Mucosa of descending colon (tissue), 3 donors: ENCODE measurements at regions not wholly inside any gene's neighbourhood (a gene's known extent, or its start where the extent isn't known, plus 50 kb on each side); places are given as distances from the start of the nearest gene placed in this dataset.

Source experiments
- ATAC-seq: fragments of 200-7000 bp; cut with Tn5 transposase; one replicate; pipeline ENCODE4 v1.9.1; 2020; ENCODE audit warnings: mild to moderate bottlenecking, moderate library complexity
- DNase-seq, 3 donors: peaks; one replicate each; pipeline ENCODE4 v3.0.0-alpha.2; 2020
- H3K36me3 ChIP-seq: fragments of 200-600 bp; one replicate; pipeline ENCODE4 v1.8.0; 2021; ENCODE audit warnings: low read depth, mild to moderate bottlenecking
- H3K4me1 ChIP-seq: fragments of 200-600 bp; one replicate; pipeline ENCODE4 v1.8.0; 2021; ENCODE audit warnings: low read depth, mild to moderate bottlenecking
- H3K4me3 ChIP-seq: fragments of 200-600 bp; one replicate; pipeline ENCODE4 v1.8.0; 2021; ENCODE audit warnings: mild to moderate bottlenecking
- H3K9me3 ChIP-seq: fragments of 200-600 bp; one replicate; pipeline ENCODE4 v1.8.0; 2021; ENCODE audit warnings: mild to moderate bottlenecking
- intact Hi-C, 2 donors: fragments of 100-400 bp; cut with DNase I in 1 of 2; cut with micrococcal nuclease in 1 of 2; formaldehyde crosslinking; loops; one replicate each; pipeline versions ENCODE4 v1.11.0 to v1.11.1; 2022; cut with DNase I, micrococcal nuclease
- TF ChIP-seq, protein P1 (sequence below): fragments of 200-600 bp; IDR thresholded peaks from one replicate; pipeline ENCODE4 v1.8.0; 2022; ENCODE audit warnings: antibody characterized with exemption, mild to moderate bottlenecking
- donor health status: DM: no; HTN: no; CAD: no; lungs with moderate emphysema.
- donor health status: DM: no; HTN: no; CAD: no.
- donor health status: DM: no; HTN: yes; CAD: no.

DNA sequence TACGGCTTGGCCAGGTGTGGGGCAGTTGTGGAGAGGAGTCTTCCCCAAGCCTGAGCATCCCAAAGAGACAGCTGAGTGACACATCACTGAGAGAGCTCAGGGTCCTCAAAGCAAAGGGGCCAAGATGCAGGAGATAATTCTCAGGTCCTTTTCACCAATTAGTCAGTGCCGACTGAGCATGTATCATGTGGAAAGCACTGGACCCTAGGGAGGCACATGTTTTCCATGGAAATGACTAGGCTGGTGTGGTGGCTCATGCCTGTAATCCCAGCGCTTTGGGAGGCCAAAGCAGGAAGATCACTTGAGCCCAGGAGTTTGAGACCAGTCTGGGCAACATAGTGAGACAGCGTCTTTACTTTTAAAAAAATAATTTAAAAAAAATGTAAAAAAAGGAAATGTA, 67.3 kb upstream of the PRPS1 start:
- Histone ChIP-seq H3K4me3 (no peak overlapping the region), H3K4me1 (no peaks in the 10 kb centered on the region), H3K9me3 (no peaks in the 10 kb centered on the region), H3K36me3 (no peaks in the 10 kb centered on the region)
- intact Hi-C loops = no loop called here
- no peak for ATAC-seq
- TF ChIP-seq, protein P1, sequence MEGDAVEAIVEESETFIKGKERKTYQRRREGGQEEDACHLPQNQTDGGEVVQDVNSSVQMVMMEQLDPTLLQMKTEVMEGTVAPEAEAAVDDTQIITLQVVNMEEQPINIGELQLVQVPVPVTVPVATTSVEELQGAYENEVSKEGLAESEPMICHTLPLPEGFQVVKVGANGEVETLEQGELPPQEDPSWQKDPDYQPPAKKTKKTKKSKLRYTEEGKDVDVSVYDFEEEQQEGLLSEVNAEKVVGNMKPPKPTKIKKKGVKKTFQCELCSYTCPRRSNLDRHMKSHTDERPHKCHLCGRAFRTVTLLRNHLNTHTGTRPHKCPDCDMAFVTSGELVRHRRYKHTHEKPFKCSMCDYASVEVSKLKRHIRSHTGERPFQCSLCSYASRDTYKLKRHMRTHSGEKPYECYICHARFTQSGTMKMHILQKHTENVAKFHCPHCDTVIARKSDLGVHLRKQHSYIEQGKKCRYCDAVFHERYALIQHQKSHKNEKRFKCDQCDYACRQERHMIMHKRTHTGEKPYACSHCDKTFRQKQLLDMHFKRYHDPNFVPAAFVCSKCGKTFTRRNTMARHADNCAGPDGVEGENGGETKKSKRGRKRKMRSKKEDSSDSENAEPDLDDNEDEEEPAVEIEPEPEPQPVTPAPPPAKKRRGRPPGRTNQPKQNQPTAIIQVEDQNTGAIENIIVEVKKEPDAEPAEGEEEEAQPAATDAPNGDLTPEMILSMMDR = no peak
- DNase-seq = no peak

DNA sequence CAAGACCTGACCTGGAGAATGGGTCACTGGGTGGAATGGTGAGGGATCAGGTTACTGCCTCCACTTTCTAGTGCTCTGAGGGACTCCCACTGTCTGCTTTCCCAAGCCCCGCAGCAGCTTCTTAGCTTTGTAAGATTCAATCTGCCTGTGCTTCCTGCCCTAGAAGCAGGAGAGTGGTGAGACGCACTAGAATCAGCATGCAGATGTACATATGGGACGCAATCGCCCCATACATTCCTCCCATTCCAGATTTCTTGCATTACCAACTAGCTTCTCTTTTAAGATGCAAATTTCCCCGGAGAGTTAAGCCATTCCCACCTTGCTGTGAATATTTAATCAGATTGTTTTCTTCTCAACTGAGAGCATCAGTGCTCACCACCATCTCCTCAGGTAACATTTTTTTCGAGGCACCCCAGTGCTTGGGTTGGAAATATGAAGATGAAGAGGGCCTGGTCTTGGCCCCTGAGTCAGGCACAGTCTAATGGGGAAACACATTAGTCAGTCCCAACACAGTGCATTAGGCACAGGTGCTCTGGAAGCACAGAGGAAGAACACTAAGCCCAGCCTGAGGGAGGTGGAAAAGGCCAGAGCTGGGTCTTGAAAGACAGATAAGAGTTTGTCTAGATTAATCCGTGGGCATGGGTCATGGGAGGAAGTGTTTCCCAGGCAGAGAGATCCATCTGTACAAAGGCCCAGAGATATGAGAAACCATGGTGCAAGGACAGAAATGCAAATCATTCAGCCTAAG, 66.7 kb upstream of the PRPS1 start:
- ATAC-seq = no peak
- no peaks in the 10 kb centered on the region for H3K36me3 ChIP-seq
- intact Hi-C loops = no loop called here
- no peak for DNase-seq
- TF ChIP-seq, protein P1 = no peak
- H3K4me3 ChIP-seq = no peak overlapping the region
- H3K4me1 ChIP-seq = no peaks in the 10 kb centered on the region
- H3K9me3 ChIP-seq = no peaks in the 10 kb centered on the region

DNA sequence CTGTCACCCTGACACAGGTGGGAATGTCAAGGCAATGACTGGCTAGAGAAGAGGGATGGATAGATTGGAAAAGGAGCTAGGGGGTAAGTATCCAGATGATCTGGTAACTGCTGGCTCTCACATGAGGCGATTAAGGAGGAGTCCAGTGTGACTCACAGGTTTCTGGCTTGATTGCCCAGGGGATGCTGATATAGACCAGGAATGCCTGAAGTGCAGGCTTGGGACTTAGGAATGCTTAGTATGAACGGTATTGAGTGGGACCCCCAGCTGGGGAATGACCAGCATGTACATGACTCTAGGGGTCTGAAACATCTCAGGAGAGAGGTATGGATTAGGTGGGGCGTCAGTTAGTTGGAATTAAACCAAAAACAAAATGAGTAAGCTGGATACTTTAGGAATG, 65.8 kb upstream of the PRPS1 start:
- TF ChIP-seq, protein P1 = no peak
- no peak for DNase-seq
- ATAC-seq = no peak
- H3K36me3 ChIP-seq = no peaks in the 10 kb centered on the region
- no peak overlapping the region for H3K4me3 ChIP-seq
- intact Hi-C loops = no loop called here
- no peaks in the 10 kb centered on the region for H3K9me3 ChIP-seq
- H3K4me1 ChIP-seq = no peaks in the 10 kb centered on the region

DNA sequence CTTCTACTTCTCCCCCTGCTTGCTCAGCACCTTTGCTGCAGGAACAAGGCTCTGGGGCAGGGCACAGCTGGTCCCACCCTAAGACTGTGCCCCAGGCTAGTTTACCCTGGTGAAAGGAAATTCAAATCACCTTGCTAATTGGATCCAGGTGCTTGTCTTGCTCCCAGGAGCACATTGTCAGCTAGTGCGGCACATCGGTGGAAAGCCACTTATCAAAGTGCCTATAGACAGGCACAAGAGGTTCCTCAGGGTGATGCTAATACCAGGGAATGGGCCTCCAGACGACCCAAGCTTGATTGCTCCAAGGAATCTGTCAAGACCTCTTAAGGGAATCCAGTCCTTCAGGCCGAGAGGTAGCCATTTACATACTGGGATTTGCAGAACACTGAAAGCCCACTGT, 64.5 kb upstream of the PRPS1 start:
- DNase-seq = no peak
- Histone ChIP-seq H3K9me3 (no peaks in the 10 kb centered on the region), H3K4me3 (no peak overlapping the region), H3K4me1 (no peaks in the 10 kb centered on the region), H3K36me3 (no peaks in the 10 kb centered on the region)
- TF ChIP-seq, protein P1 = no peak
- no peak for ATAC-seq
- intact Hi-C loops = no loop called here

DNA sequence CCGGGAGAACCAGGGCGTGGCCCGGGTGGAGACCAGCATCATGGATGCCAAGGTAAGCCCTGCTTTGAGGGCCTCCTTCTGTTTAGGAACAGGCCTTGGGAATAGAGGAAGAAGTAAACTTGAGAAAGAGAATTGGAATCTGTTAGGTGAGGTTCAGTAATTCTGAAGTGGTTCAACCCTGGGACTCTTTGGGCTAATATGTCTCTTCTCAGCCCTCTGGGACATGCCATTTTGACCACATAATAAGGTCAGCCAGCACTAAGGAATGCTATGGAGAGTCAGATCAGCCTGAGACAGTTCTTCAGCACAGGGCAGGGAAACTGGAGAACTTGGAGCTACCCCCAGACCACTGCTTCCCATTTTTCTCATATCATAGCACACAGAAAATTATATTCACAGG, 63.3 kb upstream of the PRPS1 start:
- TF ChIP-seq, protein P1 = no peak
- Histone ChIP-seq H3K4me3 (no peak overlapping the region), H3K36me3 (no peaks in the 10 kb centered on the region), H3K4me1 (no peaks in the 10 kb centered on the region), H3K9me3 (no peaks in the 10 kb centered on the region)
- intact Hi-C loops = no loop called here
- ATAC-seq = no peak
- DNase-seq = no peak
